ENCODE measurements at regions not wholly inside any gene's neighbourhood (a gene's known extent, or its start where the extent isn't known, plus 50 kb on each side); places are given as distances from the start of the nearest gene placed in this dataset.

- TF ChIP-seq CTCF (IDR thresholded peaks at IDR 0.05; ENCODE audit: poor library complexity) (no peak), EZH2phosphoT487 (IDR thresholded peaks at IDR 0.05; ENCODE audit: low read depth, severe bottlenecking, unreplicated experiment) (no peak)
- DNase-seq (ENCODE audit: low spot score): no peak
- H3K4me2 ChIP-seq: no peak overlapping the region
- H3K4me3 ChIP-seq: no peak overlapping the region
- no peak overlapping the region for H2AFZ ChIP-seq
- WGBS (ENCODE audit: low lambda C conversion rate, missing lambda C conversion rate): 92% methylated on average over 9 of the region's 9 CpGs
- H3K9me3 ChIP-seq (ENCODE audit: low read depth): no peaks in the 10 kb centered on the region
- H3K4me1 ChIP-seq (ENCODE audit: insufficient read depth): no peaks in the 10 kb centered on the region
- no peaks in the 10 kb centered on the region for H3K9me2 ChIP-seq (replicated peaks; ENCODE audit: insufficient read depth)
- H3K36me3 ChIP-seq (replicated peaks; ENCODE audit: insufficient read depth, low read depth): no peaks in the 10 kb centered on the region
- no peak overlapping the region for H3K27ac ChIP-seq
- H3K79me2 ChIP-seq: no peaks in the 10 kb centered on the region
- no peaks in the 10 kb centered on the region for H3K27me3 ChIP-seq
- no peaks in the 10 kb centered on the region for H4K20me1 ChIP-seq (ENCODE audit: insufficient read depth, poor library complexity, severe bottlenecking)
Observed at GRCh38 chr7:50211130-50212015, 93.1 kb upstream of the IKZF1 start.

GRCh38 chr7:50210706-50211115 lies 93.8 kb upstream of the IKZF1 start:
- Histone ChIP-seq H4K20me1 (ENCODE audit: insufficient read depth, poor library complexity, severe bottlenecking) (no peaks in the 10 kb centered on the region), H3K27ac (no peak overlapping the region), H3K4me1 (ENCODE audit: insufficient read depth) (no peaks in the 10 kb centered on the region), H3K79me2 (no peaks in the 10 kb centered on the region), H3K27me3 (no peaks in the 10 kb centered on the region), H3K36me3 (replicated peaks; ENCODE audit: insufficient read depth, low read depth) (no peaks in the 10 kb centered on the region), H2AFZ (no peak overlapping the region), H3K4me3 (no peak overlapping the region), H3K4me2 (no peak overlapping the region), H3K9me2 (replicated peaks; ENCODE audit: insufficient read depth) (no peaks in the 10 kb centered on the region), H3K9me3 (ENCODE audit: low read depth) (no peaks in the 10 kb centered on the region)
- DNase-seq (ENCODE audit: low spot score): no peak
- TF ChIP-seq EZH2phosphoT487 (IDR thresholded peaks at IDR 0.05; ENCODE audit: low read depth, severe bottlenecking, unreplicated experiment): no peak
- TF ChIP-seq EZH2 (IDR thresholded peaks at IDR 0.05; ENCODE audit: borderline replicate concordance): no peak
- TF ChIP-seq CTCF (IDR thresholded peaks at IDR 0.05; ENCODE audit: poor library complexity): no peak
- WGBS (ENCODE audit: low lambda C conversion rate, missing lambda C conversion rate): 82% methylated on average over 6 of the region's 6 CpGs

- TF ChIP-seq EZH2 (IDR thresholded peaks at IDR 0.05; ENCODE audit: borderline replicate concordance): no peak
- no peak for TF ChIP-seq EZH2phosphoT487 (IDR thresholded peaks at IDR 0.05; ENCODE audit: low read depth, severe bottlenecking, unreplicated experiment)
- TF ChIP-seq CTCF (IDR thresholded peaks at IDR 0.05; ENCODE audit: poor library complexity): no peak
- Histone ChIP-seq H3K4me3 (no peak overlapping the region), H3K9me3 (ENCODE audit: low read depth) (no peaks in the 10 kb centered on the region), H3K36me3 (replicated peaks; ENCODE audit: insufficient read depth, low read depth) (no peaks in the 10 kb centered on the region), H3K27me3 (no peaks in the 10 kb centered on the region), H3K9me2 (replicated peaks; ENCODE audit: insufficient read depth) (no peaks in the 10 kb centered on the region), H2AFZ (no peak overlapping the region), H3K4me2 (no peak overlapping the region), H3K27ac (no peak overlapping the region), H3K79me2 (no peaks in the 10 kb centered on the region), H4K20me1 (ENCODE audit: insufficient read depth, poor library complexity, severe bottlenecking) (no peaks in the 10 kb centered on the region), H3K4me1 (ENCODE audit: insufficient read depth) (no peaks in the 10 kb centered on the region)
- 74% methylated on average over 5 of the region's 5 CpGs for WGBS (ENCODE audit: low lambda C conversion rate, missing lambda C conversion rate)
- no peak for DNase-seq (ENCODE audit: low spot score)
Observed at GRCh38 chr7:50209461-50210135, 94.9 kb upstream of the IKZF1 start.

All from hepatocyte (in vitro differentiated cells).